ENCODE measurements at regions not wholly inside any gene's neighbourhood (a gene's known extent, or its start where the extent isn't known, plus 50 kb on each side); places are given as distances from the start of the nearest gene placed in this dataset.

GRCh38 chr1:30244801-30245200 is 478.6 kb downstream of the MATN1 start:
- TF ChIP-seq TAF1 (IDR thresholded peaks at IDR 0.05; ENCODE audit: low read depth, low read length) (no peak), POU2F2 (IDR thresholded peaks at IDR 0.05; ENCODE audit: low read depth, low read length) (no peak), POLR2A (IDR thresholded peaks at IDR 0.05; ENCODE audit: low read depth, low read length) (no peak), SPI1 (IDR thresholded peaks at IDR 0.05; ENCODE audit: low read depth, low read length) (no peak), PAX5 (IDR thresholded peaks at IDR 0.05; ENCODE audit: insufficient read depth, low read length, severe bottlenecking) (no peak), POLR2AphosphoS5 (IDR thresholded peaks at IDR 0.05; ENCODE audit: low read depth, low read length) (no peak)
- FAIRE-seq = no peak
- no peak for DNase-seq (ENCODE audit: insufficient read length, low spot score)

GRCh38 chr1:30242722-30243457 is 480.5 kb downstream of the MATN1 start:
- FAIRE-seq (no peak), DNase-seq (ENCODE audit: insufficient read length, low spot score) (no peak)
- no peak for TF ChIP-seq POU2F2 (IDR thresholded peaks at IDR 0.05; ENCODE audit: low read depth, low read length)
- TF ChIP-seq POLR2AphosphoS5 (IDR thresholded peaks at IDR 0.05; ENCODE audit: low read depth, low read length) = no peak
- TF ChIP-seq PAX5 (IDR thresholded peaks at IDR 0.05; ENCODE audit: insufficient read depth, low read length, severe bottlenecking) = no peak
- TF ChIP-seq SPI1 (IDR thresholded peaks at IDR 0.05; ENCODE audit: low read depth, low read length) = no peak
- TF ChIP-seq TAF1 (IDR thresholded peaks at IDR 0.05; ENCODE audit: low read depth, low read length) = no peak
- TF ChIP-seq POLR2A (IDR thresholded peaks at IDR 0.05; ENCODE audit: low read depth, low read length) = no peak

- DNase-seq (ENCODE audit: insufficient read length, low spot score) (no peak), FAIRE-seq (no peak)
- no peak for TF ChIP-seq POLR2A (IDR thresholded peaks at IDR 0.05; ENCODE audit: low read depth, low read length)
These were observed 481.2 kb downstream of the MATN1 start for GRCh38 chr1:30242168-30242567.

- no peak for FAIRE-seq
- DNase-seq (ENCODE audit: insufficient read length, low spot score) = no peak
- TF ChIP-seq PAX5 (IDR thresholded peaks at IDR 0.05; ENCODE audit: insufficient read depth, low read length, severe bottlenecking) = no peak
- no peak for TF ChIP-seq TAF1 (IDR thresholded peaks at IDR 0.05; ENCODE audit: low read depth, low read length)
- TF ChIP-seq POLR2AphosphoS5 (IDR thresholded peaks at IDR 0.05; ENCODE audit: low read depth, low read length) = no peak
- no peak for TF ChIP-seq SPI1 (IDR thresholded peaks at IDR 0.05; ENCODE audit: low read depth, low read length)
- TF ChIP-seq POLR2A (IDR thresholded peaks at IDR 0.05; ENCODE audit: low read depth, low read length) = no peak
- no peak for TF ChIP-seq POU2F2 (IDR thresholded peaks at IDR 0.05; ENCODE audit: low read depth, low read length)
These were observed 481.7 kb downstream of the MATN1 start for GRCh38 chr1:30241681-30242080.

GRCh38 chr1:30234091-30234490 is 489.3 kb downstream of the MATN1 start:
- FAIRE-seq = no peak
- TF ChIP-seq SPI1 (IDR thresholded peaks at IDR 0.05; ENCODE audit: low read depth, low read length) (no peak), POLR2AphosphoS5 (IDR thresholded peaks at IDR 0.05; ENCODE audit: low read depth, low read length) (no peak), POLR2A (IDR thresholded peaks at IDR 0.05; ENCODE audit: low read depth, low read length) (no peak), POU2F2 (IDR thresholded peaks at IDR 0.05; ENCODE audit: low read depth, low read length) (no peak), TAF1 (IDR thresholded peaks at IDR 0.05; ENCODE audit: low read depth, low read length) (no peak), PAX5 (IDR thresholded peaks at IDR 0.05; ENCODE audit: insufficient read depth, low read length, severe bottlenecking) (no peak)

GRCh38 chr1:30232288-30232899 is 491.0 kb downstream of the MATN1 start:
- TF ChIP-seq POU2F2 (IDR thresholded peaks at IDR 0.05; ENCODE audit: low read depth, low read length) (no peak), PAX5 (IDR thresholded peaks at IDR 0.05; ENCODE audit: insufficient read depth, low read length, severe bottlenecking) (no peak), POLR2A (IDR thresholded peaks at IDR 0.05; ENCODE audit: low read depth, low read length) (no peak), SPI1 (IDR thresholded peaks at IDR 0.05; ENCODE audit: low read depth, low read length) (no peak), POLR2AphosphoS5 (IDR thresholded peaks at IDR 0.05; ENCODE audit: low read depth, low read length) (no peak), TAF1 (IDR thresholded peaks at IDR 0.05; ENCODE audit: low read depth, low read length) (no peak)
- FAIRE-seq = no peak
- peak; percentile 42 for DNase-seq (ENCODE audit: insufficient read length, low spot score)

More at GRCh38 chr1:30234091-30234490, 489.3 kb downstream of the MATN1 start:
- DNase-seq (ENCODE audit: insufficient read length, low spot score) = no peak

- DNase-seq (ENCODE audit: insufficient read length, low spot score) (no peak), FAIRE-seq (no peak)
- TF ChIP-seq POLR2A (IDR thresholded peaks at IDR 0.05; ENCODE audit: low read depth, low read length) (no peak), POLR2AphosphoS5 (IDR thresholded peaks at IDR 0.05; ENCODE audit: low read depth, low read length) (no peak), PAX5 (IDR thresholded peaks at IDR 0.05; ENCODE audit: insufficient read depth, low read length, severe bottlenecking) (no peak), POU2F2 (IDR thresholded peaks at IDR 0.05; ENCODE audit: low read depth, low read length) (no peak), SPI1 (IDR thresholded peaks at IDR 0.05; ENCODE audit: low read depth, low read length) (no peak), TAF1 (IDR thresholded peaks at IDR 0.05; ENCODE audit: low read depth, low read length) (no peak)
These were observed 493.4 kb downstream of the MATN1 start for GRCh38 chr1:30229960-30230359.

- TF ChIP-seq POU2F2 (IDR thresholded peaks at IDR 0.05; ENCODE audit: low read depth, low read length) (no peak), POLR2A (IDR thresholded peaks at IDR 0.05; ENCODE audit: low read depth, low read length) (no peak), TAF1 (IDR thresholded peaks at IDR 0.05; ENCODE audit: low read depth, low read length) (no peak), SPI1 (IDR thresholded peaks at IDR 0.05; ENCODE audit: low read depth, low read length) (no peak), POLR2AphosphoS5 (IDR thresholded peaks at IDR 0.05; ENCODE audit: low read depth, low read length) (no peak), PAX5 (IDR thresholded peaks at IDR 0.05; ENCODE audit: insufficient read depth, low read length, severe bottlenecking) (no peak)
- FAIRE-seq = no peak
- DNase-seq (ENCODE audit: insufficient read length, low spot score) = no peak
These were observed 493.8 kb downstream of the MATN1 start for GRCh38 chr1:30229557-30229956.

- DNase-seq (ENCODE audit: insufficient read length, low spot score) (no peak), FAIRE-seq (no peak)
- no peak for TF ChIP-seq SPI1 (IDR thresholded peaks at IDR 0.05; ENCODE audit: low read depth, low read length)
- no peak for TF ChIP-seq POLR2A (IDR thresholded peaks at IDR 0.05; ENCODE audit: low read depth, low read length)
These were observed 496.7 kb downstream of the MATN1 start for GRCh38 chr1:30226648-30227047.

- DNase-seq (ENCODE audit: insufficient read length, low spot score) = no peak
- TF ChIP-seq POLR2AphosphoS5 (IDR thresholded peaks at IDR 0.05; ENCODE audit: low read depth, low read length) (no peak), POLR2A (IDR thresholded peaks at IDR 0.05; ENCODE audit: low read depth, low read length) (no peak), TAF1 (IDR thresholded peaks at IDR 0.05; ENCODE audit: low read depth, low read length) (no peak), POU2F2 (IDR thresholded peaks at IDR 0.05; ENCODE audit: low read depth, low read length) (no peak), SPI1 (IDR thresholded peaks at IDR 0.05; ENCODE audit: low read depth, low read length) (no peak), PAX5 (IDR thresholded peaks at IDR 0.05; ENCODE audit: insufficient read depth, low read length, severe bottlenecking) (no peak)
These were observed 498.0 kb downstream of the MATN1 start for GRCh38 chr1:30225357-30225756.

More at GRCh38 chr1:30225357-30225756, 498.0 kb downstream of the MATN1 start:
- FAIRE-seq = no peak
